IMR-90 (cell line): ENCODE measurements at regions not wholly inside any gene's neighbourhood (a gene's known extent, or its start where the extent isn't known, plus 50 kb on each side); places are given as distances from the start of the nearest gene placed in this dataset.

Experiments
- ATAC-seq: fragments of 200-7000 bp; cut with Tn5 transposase; 2 replicates; pipeline ENCODE4 v1.9.1; 2020; ENCODE audit warnings: low read depth, mild to moderate bottlenecking, moderate library complexity
- BruUV-seq: library from RNA; stranded (reverse); fragments of 400-500 nt; replicated peaks from 2 replicates; lab custom pipeline; 2021; lab: Mats Ljungman, UMichigan
- CTCF ChIA-PET: fragments of 300-600 bp; formaldehyde crosslinking; extraction: SDS; loops from one replicate; lab custom pipeline; 2021; ENCODE audit warnings: antibody characterized with exemption; lab: Yijun Ruan, JAX
- POLR2A ChIA-PET: fragments of 300-600 bp; sonication (Branson Sonifier 250); formaldehyde crosslinking; loops from one replicate; lab custom pipeline; 2022; ENCODE audit warnings: antibody characterized with exemption; ENCODE audit not compliant: unreplicated experiment; lab: Charles Lee
- DNase-seq: peaks from one replicate; pipeline ENCODE4 v3.0.0; 2013
- H2AFZ ChIP-seq: replicated peaks from 2 replicates; pipeline ENCODE3; 2013; ENCODE audit warnings: low read length, mild to moderate bottlenecking; ENCODE audit not compliant: poor library complexity
- H2AK5ac ChIP-seq: 2 replicates; pipeline ENCODE4 v1.6.1; 2013; ENCODE audit warnings: low read depth, low read length, inconsistent platforms
- H2AK9ac ChIP-seq: replicated peaks from 2 replicates; pipeline ENCODE3; 2013; ENCODE audit warnings: mild to moderate bottlenecking, low read depth, low read length, moderate library complexity; ENCODE audit not compliant: poor library complexity
- H2BK120ac ChIP-seq: 2 replicates; pipeline ENCODE4 v1.6.1; 2013; ENCODE audit warnings: low read depth, low read length, inconsistent platforms
- H2BK15ac ChIP-seq: 3 replicates; pipeline ENCODE4 v1.6.1; 2013; ENCODE audit warnings: low read depth, low read length, inconsistent platforms
- H2BK20ac ChIP-seq: 2 replicates; pipeline ENCODE4 v1.6.1; 2013; ENCODE audit warnings: low read depth, mild to moderate bottlenecking, inconsistent platforms, low read length, moderate library complexity
- H2BK5ac ChIP-seq: 2 replicates; pipeline ENCODE4 v1.6.1; 2013; ENCODE audit warnings: mild to moderate bottlenecking, low read depth, low read length, inconsistent platforms; ENCODE audit not compliant: poor library complexity, severe bottlenecking
- H3K14ac ChIP-seq: replicated peaks from 2 replicates; pipeline ENCODE4 v1.6.1; 2013; ENCODE audit warnings: low read depth, low read length, inconsistent platforms
- H3K18ac ChIP-seq: 2 replicates; pipeline ENCODE4 v1.6.1; 2013; ENCODE audit warnings: low read depth, low read length, control low read depth
- H3K23ac ChIP-seq: 2 replicates; pipeline ENCODE4 v1.6.1; 2013; ENCODE audit warnings: low read depth, low read length, inconsistent platforms
- H3K27ac ChIP-seq: 2 replicates; pipeline ENCODE4 v1.5.1; 2013; ENCODE audit warnings: mild to moderate bottlenecking, control low read depth, low read length; ENCODE audit not compliant: insufficient read depth
- H3K27me3 ChIP-seq: 2 replicates; pipeline ENCODE4 v1.6.1; 2013; ENCODE audit warnings: low read length; ENCODE audit not compliant: control insufficient read depth, insufficient read depth
- H3K36me3 ChIP-seq: 2 replicates; pipeline ENCODE4 v1.6.1; 2013; ENCODE audit warnings: low read length, mixed read lengths; ENCODE audit not compliant: control insufficient read depth, insufficient read depth
- H3K4ac ChIP-seq: 2 replicates; pipeline ENCODE4 v1.6.1; 2013; ENCODE audit warnings: low read depth, low read length, inconsistent platforms
- H3K4me1 ChIP-seq: 2 replicates; pipeline ENCODE4 v1.6.1; 2013; ENCODE audit warnings: low read length, mixed read lengths; ENCODE audit not compliant: control insufficient read depth, insufficient read depth
- H3K4me2 ChIP-seq: 2 replicates; pipeline ENCODE4 v1.6.1; 2013; ENCODE audit warnings: low read depth, mild to moderate bottlenecking, control low read depth, low read length, moderate library complexity
- H3K4me3 ChIP-seq: 2 replicates; pipeline ENCODE4 v1.5.1; 2013; ENCODE audit warnings: low read depth, mild to moderate bottlenecking, control low read depth, low read length, moderate library complexity; ENCODE audit not compliant: insufficient read depth
- H3K56ac ChIP-seq: 2 replicates; pipeline ENCODE4 v1.6.1; 2013; ENCODE audit warnings: low read length, inconsistent platforms; ENCODE audit not compliant: insufficient read depth; ENCODE audit errors: extremely low read depth
- H3K79me1 ChIP-seq, 2 experiments: 2 replicates each; pipeline ENCODE4 v1.6.1; 2013; ENCODE audit warnings: low read length in 2 of 2, inconsistent platforms in 1 of 2, low read depth in 1 of 2
- H3K9ac ChIP-seq: 2 replicates; pipeline ENCODE4 v1.6.1; 2013; ENCODE audit warnings: low read depth, low read length, control low read depth
- H3K9me1 ChIP-seq: 2 replicates; pipeline ENCODE4 v1.6.1; 2013; ENCODE audit warnings: low read length, inconsistent platforms; ENCODE audit not compliant: insufficient read depth
- H3K9me3 ChIP-seq: 2 replicates; pipeline ENCODE4 v1.6.1; 2013; ENCODE audit warnings: low read length; ENCODE audit not compliant: control insufficient read depth, insufficient read depth
- H4K20me1 ChIP-seq: 2 replicates; pipeline ENCODE4 v1.6.1; 2013; ENCODE audit warnings: low read length, inconsistent platforms; ENCODE audit not compliant: insufficient read depth
- H4K5ac ChIP-seq: 2 replicates; pipeline ENCODE4 v1.6.1; 2013; ENCODE audit warnings: mild to moderate bottlenecking, low read depth, low read length, control low read depth
- H4K8ac ChIP-seq, 2 experiments: 2 replicates each; pipeline ENCODE4 v1.6.1; 2013; ENCODE audit warnings: low read depth in 2 of 2, low read length in 2 of 2, control low read depth in 1 of 2, inconsistent platforms in 1 of 2
- H4K91ac ChIP-seq: 2 replicates; pipeline ENCODE4 v1.6.1; 2013; ENCODE audit warnings: low read depth, low read length, inconsistent platforms; ENCODE audit not compliant: insufficient read depth
- MAZ ChIP-seq: IDR thresholded peaks from 2 replicates; pipeline ENCODE4 v1.6.1; 2012; ENCODE audit warnings: low read depth, mild to moderate bottlenecking, low read length, improper control_type of control experiment, moderate library complexity, borderline replicate concordance
- WGBS, 2 experiments: methylation state at CpG; one replicate each; pipeline versions ENCODE4 v1.1.5 to v1.1.7; 2013; ENCODE audit warnings: missing lambda C conversion rate in 2 of 2; ENCODE audit not compliant: insufficient read length in 1 of 2; ENCODE audit errors: extremely low coverage in 2 of 2; 5-methylcytosine and 5-hydroxymethylcytosine counted together
- dilution Hi-C: fragments of 300-500 bp; cut with HindIII; formaldehyde crosslinking; loops from one replicate; pipeline ENCODE4 v1.14.3; 2018; ENCODE audit warnings: low sequenced_read_pairs; ENCODE audit not compliant: unreplicated experiment
- in situ Hi-C: fragments of 300-500 bp; cut with MboI; formaldehyde crosslinking; loops from 3 replicates; pipeline ENCODE4 v1.14.3; 2019; ENCODE audit warnings: low sequenced_read_pairs, inconsistent platforms, mixed read lengths
- intact Hi-C: fragments of 100-400 bp; cut with micrococcal nuclease; formaldehyde crosslinking; loops from 2 replicates; pipeline ENCODE4 v1.10.0; 2022
- TF ChIP-seq, protein P1 (sequence below): fragments of 150-350 bp; IDR thresholded peaks from 2 replicates; pipeline ENCODE4 v1.6.1; 2017; ENCODE audit warnings: mild to moderate bottlenecking, antibody characterized with exemption, low read length, low read depth

DNA sequence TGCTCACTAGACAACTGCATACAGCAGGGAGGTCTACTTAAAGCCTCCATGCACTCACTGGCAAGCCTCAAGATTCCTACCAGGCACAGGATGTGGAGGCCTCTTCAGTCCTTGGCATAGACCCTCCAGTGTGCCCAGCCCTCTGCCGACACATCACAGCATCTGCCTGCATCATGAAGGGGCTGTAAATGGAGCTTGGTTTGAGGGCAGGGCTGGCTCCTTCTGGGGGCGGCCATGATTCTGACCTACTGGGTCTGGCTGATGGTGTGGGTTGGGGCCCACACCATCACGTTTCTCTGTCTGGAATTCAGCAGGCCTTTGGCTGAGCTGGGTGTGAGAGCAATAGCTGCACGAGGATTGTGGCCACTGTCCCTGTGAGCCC, 84.9 kb upstream of the SHB start:
- H2BK5ac ChIP-seq = no peak overlapping the region
- no peak overlapping the region for H3K14ac ChIP-seq
- H2AK5ac ChIP-seq = no peak overlapping the region
- H4K20me1 ChIP-seq = no peaks in the 10 kb centered on the region
- no peak overlapping the region for H3K4me2 ChIP-seq
- no peak overlapping the region for H3K4me3 ChIP-seq
- no peak overlapping the region for H3K4ac ChIP-seq
- no peaks in the 10 kb centered on the region for H3K4me1 ChIP-seq
- peaks cover 31% of the 10 kb centered on the region for H3K27me3 ChIP-seq
- no peak overlapping the region for H2BK15ac ChIP-seq
- dilution Hi-C loops (no loop called here), in situ Hi-C loops (no loop called here), intact Hi-C loops (no loop called here)
- no peak overlapping the region for H4K8ac ChIP-seq
- no CpG with 5 or more reads among the region's 4 CpGs for WGBS, 2 experiments
- no peaks in the 10 kb centered on the region for H3K9me1 ChIP-seq
- H3K27ac ChIP-seq = no peak overlapping the region
- no peak overlapping the region for H2AFZ ChIP-seq
- H3K36me3 ChIP-seq = no peaks in the 10 kb centered on the region
- no peak overlapping the region for H2AK9ac ChIP-seq
- ATAC-seq = no peak
- no peak overlapping the region for H3K18ac ChIP-seq
- H3K9me3 ChIP-seq = no peaks in the 10 kb centered on the region
- no peak overlapping the region for H4K5ac ChIP-seq
- no peak overlapping the region for H3K56ac ChIP-seq
- no peak overlapping the region for H3K23ac ChIP-seq
- no peaks in the 10 kb centered on the region for H3K79me1 ChIP-seq
- CTCF ChIA-PET = interaction anchor here (0.8 kb wide), 1 partner anchor 172 kb away, joined by 4 read pairs; no protein-coding TSS in a partner anchor
- no peak overlapping the region for H3K9ac ChIP-seq
- POLR2A ChIA-PET = no interaction called here
- TF ChIP-seq, protein P1, sequence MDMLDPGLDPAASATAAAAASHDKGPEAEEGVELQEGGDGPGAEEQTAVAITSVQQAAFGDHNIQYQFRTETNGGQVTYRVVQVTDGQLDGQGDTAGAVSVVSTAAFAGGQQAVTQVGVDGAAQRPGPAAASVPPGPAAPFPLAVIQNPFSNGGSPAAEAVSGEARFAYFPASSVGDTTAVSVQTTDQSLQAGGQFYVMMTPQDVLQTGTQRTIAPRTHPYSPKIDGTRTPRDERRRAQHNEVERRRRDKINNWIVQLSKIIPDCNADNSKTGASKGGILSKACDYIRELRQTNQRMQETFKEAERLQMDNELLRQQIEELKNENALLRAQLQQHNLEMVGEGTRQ = no peak
- no peak for TF ChIP-seq MAZ
- no peak overlapping the region for H2BK120ac ChIP-seq
- no peak overlapping the region for H2BK20ac ChIP-seq
- BruUV-seq = no TSS peak
- no peak overlapping the region for H4K91ac ChIP-seq
- DNase-seq = no peak
